Astrocyte of the spinal cord (primary cell): ENCODE measurements at regions not wholly inside any gene's neighbourhood (a gene's known extent, or its start where the extent isn't known, plus 50 kb on each side); places are given as distances from the start of the nearest gene placed in this dataset.
"Not testable (repeated sequence)": the region's sequence is repeated elsewhere in the genome, so short reads cannot be mapped to it uniquely, and the experiment has no call there.

ENCODE experiments used
- DNase-seq: peaks from one replicate; pipeline ENCODE4 v3.0.0; 2011; ENCODE audit warnings: low read depth, low spot score
- H3K4me3 ChIP-seq: 2 replicates; pipeline ENCODE4 v1.5.1; 2011; ENCODE audit warnings: low read depth, mild to moderate bottlenecking, low read length, moderate library complexity
- in situ Hi-C: cut with HindIII; loops from 2 replicates; pipeline ENCODE4 v1.10.0; 2017; ENCODE audit warnings: low sequenced_read_pairs

GRCh38 chr7:76971201-76971600 is 61.0 kb downstream of the SPDYE17 start:
- in situ Hi-C loops, DNase-seq, H3K4me3 ChIP-seq: not testable (repeated sequence)

DNA sequence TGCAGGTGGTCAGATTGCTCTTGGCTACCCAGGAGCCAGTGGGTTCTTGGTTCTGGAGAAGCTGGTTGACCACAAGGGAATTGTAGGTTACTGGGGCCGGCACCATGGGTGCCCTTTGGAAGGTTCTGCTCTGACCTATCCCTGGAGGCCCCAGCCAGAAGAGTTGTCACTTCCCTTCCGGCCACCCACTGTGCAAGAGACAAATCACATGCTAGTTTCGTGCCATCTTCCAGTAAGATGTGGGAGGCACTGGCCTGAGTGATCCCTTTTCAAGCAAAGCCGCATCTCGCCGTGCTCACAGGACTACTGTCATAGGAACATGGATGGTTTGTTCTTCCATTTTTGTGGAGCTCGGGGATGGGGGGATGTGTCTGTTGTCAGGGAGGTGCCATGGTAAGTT is 62.3 kb downstream of the SPDYE17 start:
- H3K4me3 ChIP-seq, DNase-seq, in situ Hi-C loops: not testable (repeated sequence)

GRCh38 chr7:76965731-76966548 is 66.2 kb downstream of the SPDYE17 start:
- in situ Hi-C loops, H3K4me3 ChIP-seq, DNase-seq: not testable (repeated sequence)

DNA sequence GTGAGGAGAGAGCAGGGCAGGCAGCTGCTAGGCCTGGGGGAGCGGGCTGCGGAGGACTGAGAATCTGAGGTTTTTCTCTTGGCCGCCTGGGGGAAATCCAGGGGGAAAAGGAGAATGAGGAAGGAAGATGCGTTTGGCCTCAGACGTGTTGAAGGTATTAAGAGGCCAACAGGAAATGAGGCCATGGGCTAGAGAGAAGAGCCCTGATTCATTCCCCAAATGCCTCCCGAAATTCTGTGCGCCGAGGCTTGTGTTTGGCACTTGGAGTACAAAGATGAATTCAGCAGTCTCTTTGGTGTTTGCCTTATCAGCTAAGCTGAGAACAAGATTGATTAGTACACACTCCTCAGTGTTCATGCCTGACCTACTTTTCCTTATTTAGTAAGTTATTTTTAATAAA is 68.1 kb downstream of the SPDYE17 start:
- in situ Hi-C loops, DNase-seq: not testable (repeated sequence)

DNA sequence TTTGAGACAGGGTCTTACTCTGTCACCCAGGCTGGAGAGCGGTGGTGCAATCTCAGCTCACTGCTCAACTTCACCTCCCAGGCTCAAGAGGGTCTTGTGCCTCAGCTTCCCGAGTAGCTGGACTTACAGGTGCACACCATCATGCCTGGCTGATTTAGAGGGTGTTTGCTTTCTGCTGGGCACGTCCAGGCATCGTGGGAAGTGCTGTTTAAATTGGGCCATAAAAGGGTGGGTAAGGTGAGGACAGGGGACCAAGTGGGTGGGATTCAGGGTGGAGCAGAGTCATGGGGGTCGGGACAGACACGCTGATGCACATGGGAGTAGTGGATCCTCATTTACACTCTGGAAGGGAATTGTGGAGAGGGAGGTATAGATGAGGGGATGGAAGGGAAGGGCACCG is 69.1 kb downstream of the SPDYE17 start:
- in situ Hi-C loops, DNase-seq, H3K4me3 ChIP-seq: not testable (repeated sequence)

More for the DNA sequence above, 68.1 kb downstream of the SPDYE17 start:
- not testable (repeated sequence) for H3K4me3 ChIP-seq

DNA sequence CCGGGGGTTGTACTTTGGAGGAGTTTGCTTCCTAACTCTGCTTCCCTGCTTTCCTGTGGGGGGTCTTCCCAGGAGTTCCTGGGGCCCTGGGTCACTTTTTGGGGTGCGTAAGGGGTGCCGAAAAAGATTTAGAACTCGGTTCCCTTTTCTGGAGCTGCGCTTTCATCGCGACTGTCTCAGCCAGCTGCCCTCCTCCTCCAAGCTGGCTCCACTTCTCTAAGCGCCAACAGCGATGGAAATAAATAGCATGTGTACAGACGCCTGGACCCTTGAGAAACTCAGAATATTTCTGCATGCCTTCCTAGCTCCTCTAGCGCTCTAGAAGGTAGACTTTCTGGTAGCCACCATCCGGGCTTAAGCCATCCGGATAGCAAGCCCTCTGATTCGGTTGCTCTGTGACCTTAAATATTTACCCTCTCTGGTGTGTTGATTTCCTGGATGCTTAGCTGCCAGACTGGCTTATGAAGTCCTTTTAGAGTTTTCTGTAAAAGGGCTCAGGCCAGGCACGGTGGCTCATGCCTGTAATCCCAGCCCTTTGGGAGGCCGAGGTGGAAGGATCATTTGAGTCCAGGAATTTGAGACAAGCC is 71.7 kb downstream of the SPDYE17 start:
- DNase-seq, H3K4me3 ChIP-seq, in situ Hi-C loops: not testable (repeated sequence)

- H3K4me3 ChIP-seq, in situ Hi-C loops, DNase-seq: not testable (repeated sequence)
Measured at GRCh38 chr7:76959573-76960399, 72.4 kb downstream of the SPDYE17 start.

- in situ Hi-C loops, H3K4me3 ChIP-seq, DNase-seq: not testable (repeated sequence)
Measured at GRCh38 chr7:76956531-76956930, 75.6 kb downstream of the SPDYE17 start.

- H3K4me3 ChIP-seq, in situ Hi-C loops, DNase-seq: not testable (repeated sequence)
Measured at GRCh38 chr7:76955124-76955523, 77.0 kb downstream of the SPDYE17 start.

- DNase-seq, in situ Hi-C loops, H3K4me3 ChIP-seq: not testable (repeated sequence)
Measured at GRCh38 chr7:76944603-76945002, 87.6 kb downstream of the SPDYE17 start.

- DNase-seq, in situ Hi-C loops, H3K4me3 ChIP-seq: not testable (repeated sequence)
Measured at GRCh38 chr7:76941809-76942765, 90.1 kb downstream of the SPDYE17 start.

DNA sequence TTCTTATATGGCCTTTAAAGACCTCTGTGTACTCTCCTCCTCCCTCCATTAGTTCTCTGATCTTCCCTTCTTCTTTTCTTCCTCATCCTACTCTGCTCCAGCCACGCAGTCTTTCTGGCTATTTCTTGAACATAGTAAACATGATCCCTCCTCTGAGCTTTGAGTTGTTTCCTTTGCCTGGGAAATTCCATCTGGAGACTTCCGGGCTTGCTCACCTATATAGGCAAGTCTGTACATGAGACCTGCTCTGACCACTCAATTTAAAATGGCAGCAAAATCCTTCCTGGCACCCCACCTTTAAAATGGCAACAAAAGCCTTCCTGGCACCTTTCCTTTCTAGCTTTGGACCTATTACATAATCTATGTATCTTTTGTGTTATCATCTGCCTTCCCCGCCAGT is 94.4 kb downstream of the SPDYE17 start:
- H3K4me3 ChIP-seq, in situ Hi-C loops, DNase-seq: not testable (repeated sequence)

GRCh38 chr7:76937330-76937729 is 94.8 kb downstream of the SPDYE17 start:
- H3K4me3 ChIP-seq, DNase-seq, in situ Hi-C loops: not testable (repeated sequence)

DNA sequence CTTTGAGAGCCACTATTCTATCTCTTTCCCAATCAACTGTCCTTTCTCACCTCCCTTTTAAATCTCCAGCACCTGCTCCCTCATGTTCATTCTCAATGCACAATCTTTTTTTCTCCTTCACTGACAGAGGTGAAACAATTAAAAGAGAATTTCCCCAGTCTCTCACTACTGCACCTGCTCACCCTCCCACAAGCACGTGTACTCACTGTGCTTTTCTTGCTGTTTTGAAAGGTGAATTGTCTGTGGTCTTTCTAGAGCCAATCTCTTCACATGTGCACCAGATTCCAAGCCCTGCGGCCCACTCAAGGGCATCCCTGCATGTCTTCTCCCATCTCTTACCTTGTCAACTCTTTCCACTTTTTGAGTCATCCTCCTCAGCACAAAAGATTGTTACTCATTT is 95.8 kb downstream of the SPDYE17 start:
- H3K4me3 ChIP-seq, in situ Hi-C loops, DNase-seq: not testable (repeated sequence)

DNA sequence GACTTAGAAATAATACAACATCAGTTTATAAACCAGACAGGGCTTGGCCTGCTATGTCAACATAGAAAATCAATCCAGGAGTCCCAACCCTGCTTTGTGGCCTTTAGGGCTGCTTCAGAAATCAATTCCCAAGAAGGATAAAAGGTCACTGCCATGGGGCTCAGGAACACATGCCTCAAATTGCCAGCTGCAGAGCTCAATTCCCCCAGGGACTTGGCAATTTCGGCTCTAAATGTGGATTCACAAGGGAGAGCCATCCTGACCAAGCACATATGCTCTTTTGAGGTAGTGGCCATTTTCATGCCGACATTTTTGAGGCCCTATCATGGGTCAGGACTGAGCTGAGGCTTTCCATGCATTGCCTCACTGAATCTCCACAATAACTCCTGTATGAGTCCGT is 97.5 kb downstream of the SPDYE17 start:
- H3K4me3 ChIP-seq, DNase-seq, in situ Hi-C loops: not testable (repeated sequence)

DNA sequence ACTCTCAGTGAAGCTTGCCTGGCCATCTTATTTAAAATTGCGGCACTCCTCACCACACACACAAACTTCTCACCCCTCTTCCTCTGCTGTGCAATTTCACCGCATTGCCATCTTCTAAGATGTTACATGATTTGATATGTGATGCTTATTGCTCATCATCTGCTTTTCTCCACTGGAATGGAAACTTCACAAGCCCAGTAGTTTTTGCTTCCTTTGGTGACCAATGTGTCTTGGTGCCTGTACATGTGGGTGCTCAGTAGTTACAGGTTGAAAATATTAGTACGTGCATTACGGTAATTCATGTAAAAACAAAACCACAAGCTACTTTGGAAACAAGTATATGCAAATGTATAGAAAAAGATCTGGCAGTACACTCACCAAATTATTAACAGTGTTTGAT is 99.2 kb downstream of the SPDYE17 start:
- H3K4me3 ChIP-seq, DNase-seq, in situ Hi-C loops: not testable (repeated sequence)
